IPS-NIHi11 (cell line): ENCODE measurements at regions not wholly inside any gene's neighbourhood (a gene's known extent, or its start where the extent isn't known, plus 50 kb on each side); places are given as distances from the start of the nearest gene placed in this dataset.
"Not testable (repeated sequence)": the region's sequence is repeated elsewhere in the genome, so short reads cannot be mapped to it uniquely, and the experiment has no call there.

Experiments
- DNase-seq: peaks from one replicate; pipeline ENCODE4 v3.0.0; 2012; ENCODE audit warnings: mixed read lengths, low spot score

- DNase-seq: no peak
Measured at GRCh38 chr13:79917628-79918027, 423.3 kb downstream of the SPRY2 start.

- no peak for DNase-seq
Measured at GRCh38 chr13:79915114-79915811, 425.7 kb downstream of the SPRY2 start.

GRCh38 chr13:79913141-79913827, 427.6 kb downstream of the SPRY2 start:
- no peak for DNase-seq

- no peak for DNase-seq
Measured at GRCh38 chr13:79912403-79912802, 428.5 kb downstream of the SPRY2 start.

- DNase-seq: no peak
Measured at GRCh38 chr13:79910875-79911540, 429.9 kb downstream of the SPRY2 start.

- DNase-seq: no peak
Measured at GRCh38 chr13:79909644-79910043, 428.7 kb downstream of the NDFIP2 start.

- DNase-seq: no peak
Measured at GRCh38 chr13:79908381-79908780, 427.4 kb downstream of the NDFIP2 start.

- no peak for DNase-seq
Measured at GRCh38 chr13:79907527-79907926, 426.6 kb downstream of the NDFIP2 start.

- DNase-seq: no peak
Measured at GRCh38 chr13:79906345-79906744, 425.4 kb downstream of the NDFIP2 start.

- no peak for DNase-seq
Measured at GRCh38 chr13:79905018-79905417, 424.1 kb downstream of the NDFIP2 start.

- DNase-seq: no peak
Measured at GRCh38 chr13:79904581-79904980, 423.6 kb downstream of the NDFIP2 start.

GRCh38 chr13:79901336-79901735, 420.4 kb downstream of the NDFIP2 start:
- no peak for DNase-seq

- DNase-seq: no peak
Measured at GRCh38 chr13:79900356-79900755, 419.4 kb downstream of the NDFIP2 start.

GRCh38 chr13:79898996-79899395, 418.0 kb downstream of the NDFIP2 start:
- DNase-seq: no peak

GRCh38 chr13:79898202-79898826, 417.4 kb downstream of the NDFIP2 start:
- no peak for DNase-seq

GRCh38 chr13:79896851-79897250, 415.9 kb downstream of the NDFIP2 start:
- DNase-seq: no peak

GRCh38 chr13:79895416-79895815, 414.5 kb downstream of the NDFIP2 start:
- no peak for DNase-seq

- not testable (repeated sequence) for DNase-seq
Measured at GRCh38 chr13:79887278-79887677, 406.3 kb downstream of the NDFIP2 start.

GRCh38 chr13:79886601-79887000, 405.6 kb downstream of the NDFIP2 start:
- DNase-seq: no peak

GRCh38 chr13:79884890-79885289, 403.9 kb downstream of the NDFIP2 start:
- no peak for DNase-seq

- DNase-seq: no peak
Measured at GRCh38 chr13:79883216-79883615, 402.3 kb downstream of the NDFIP2 start.

GRCh38 chr13:79880818-79881217, 399.9 kb downstream of the NDFIP2 start:
- no peak for DNase-seq
